ENCODE measurements at regions not wholly inside any gene's neighbourhood (a gene's known extent, or its start where the extent isn't known, plus 50 kb on each side); places are given as distances from the start of the nearest gene placed in this dataset.

DNA sequence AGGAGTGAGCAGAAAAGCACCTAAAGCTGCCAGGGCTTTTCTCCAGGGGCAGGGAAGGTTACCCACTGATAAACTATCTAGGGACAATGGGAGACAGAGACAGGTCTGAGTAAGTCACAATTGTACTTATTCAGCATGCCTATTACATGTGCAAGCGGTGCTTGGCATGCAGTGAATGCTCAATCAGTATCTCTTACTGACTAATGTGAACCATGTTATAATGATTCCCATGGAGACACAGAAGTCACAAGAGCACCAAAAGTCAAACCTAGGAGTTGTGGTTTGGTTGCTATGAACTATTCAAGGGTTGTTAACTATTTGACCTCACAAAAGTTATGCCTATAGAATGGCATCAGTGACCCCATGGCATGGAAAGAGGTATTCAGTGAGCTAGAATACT is 50.0 kb upstream of the RASGRP1 start:
- no peak for DNase-seq (ENCODE audit: low read depth)
- in situ Hi-C loops (cut with HindIII; ENCODE audit: low pct_unique_long_range_greater_than_20kb, low sequenced_read_pairs), result no loop called here

DNA sequence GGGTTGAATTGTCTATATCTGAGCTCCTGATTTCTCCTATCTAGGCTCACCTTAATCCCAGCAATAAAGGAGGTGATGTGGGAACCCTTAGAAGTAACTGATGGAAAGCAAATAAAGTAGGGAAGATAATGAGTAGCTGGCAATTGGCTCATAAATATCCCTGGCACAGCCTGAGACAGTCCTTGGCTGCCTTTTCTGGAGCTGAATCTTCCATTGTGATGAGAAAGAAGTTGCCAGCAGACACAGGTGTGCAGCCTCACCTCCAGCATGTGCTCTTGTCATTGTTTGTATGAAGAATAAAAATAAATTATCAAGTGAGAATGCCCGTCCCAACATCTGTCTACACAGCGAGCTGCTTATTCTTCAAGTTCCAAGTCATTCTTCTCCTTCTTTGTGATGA is 53.2 kb upstream of the RASGRP1 start:
- no peak for DNase-seq (ENCODE audit: low read depth)
- in situ Hi-C loops (cut with HindIII; ENCODE audit: low pct_unique_long_range_greater_than_20kb, low sequenced_read_pairs), result no loop called here

GRCh38 chr15:38618242-38618955 is 53.8 kb upstream of the RASGRP1 start:
- in situ Hi-C loops (cut with HindIII; ENCODE audit: low pct_unique_long_range_greater_than_20kb, low sequenced_read_pairs), result no loop called here
- DNase-seq (ENCODE audit: low read depth), result no peak

GRCh38 chr15:38620098-38620497 is 55.5 kb upstream of the RASGRP1 start:
- in situ Hi-C loops (cut with HindIII; ENCODE audit: low pct_unique_long_range_greater_than_20kb, low sequenced_read_pairs), result no loop called here
- no peak for DNase-seq (ENCODE audit: low read depth)

GRCh38 chr15:38620851-38621594 is 56.4 kb upstream of the RASGRP1 start:
- DNase-seq (ENCODE audit: low read depth), result no peak

GRCh38 chr15:38622304-38622703 is 57.7 kb upstream of the RASGRP1 start:
- DNase-seq (ENCODE audit: low read depth), result no peak
- in situ Hi-C loops (cut with HindIII; ENCODE audit: low pct_unique_long_range_greater_than_20kb, low sequenced_read_pairs), result no loop called here

More at GRCh38 chr15:38620851-38621594, 56.4 kb upstream of the RASGRP1 start:
- in situ Hi-C loops (cut with HindIII; ENCODE audit: low pct_unique_long_range_greater_than_20kb, low sequenced_read_pairs), result no loop called here

GRCh38 chr15:38622908-38623307 is 58.3 kb upstream of the RASGRP1 start:
- in situ Hi-C loops (cut with HindIII; ENCODE audit: low pct_unique_long_range_greater_than_20kb, low sequenced_read_pairs), result no loop called here
- DNase-seq (ENCODE audit: low read depth), result no peak

- in situ Hi-C loops (cut with HindIII; ENCODE audit: low pct_unique_long_range_greater_than_20kb, low sequenced_read_pairs), result no loop called here
- no peak for DNase-seq (ENCODE audit: low read depth)
Observed at GRCh38 chr15:38623744-38624143, 59.1 kb upstream of the RASGRP1 start.

DNA sequence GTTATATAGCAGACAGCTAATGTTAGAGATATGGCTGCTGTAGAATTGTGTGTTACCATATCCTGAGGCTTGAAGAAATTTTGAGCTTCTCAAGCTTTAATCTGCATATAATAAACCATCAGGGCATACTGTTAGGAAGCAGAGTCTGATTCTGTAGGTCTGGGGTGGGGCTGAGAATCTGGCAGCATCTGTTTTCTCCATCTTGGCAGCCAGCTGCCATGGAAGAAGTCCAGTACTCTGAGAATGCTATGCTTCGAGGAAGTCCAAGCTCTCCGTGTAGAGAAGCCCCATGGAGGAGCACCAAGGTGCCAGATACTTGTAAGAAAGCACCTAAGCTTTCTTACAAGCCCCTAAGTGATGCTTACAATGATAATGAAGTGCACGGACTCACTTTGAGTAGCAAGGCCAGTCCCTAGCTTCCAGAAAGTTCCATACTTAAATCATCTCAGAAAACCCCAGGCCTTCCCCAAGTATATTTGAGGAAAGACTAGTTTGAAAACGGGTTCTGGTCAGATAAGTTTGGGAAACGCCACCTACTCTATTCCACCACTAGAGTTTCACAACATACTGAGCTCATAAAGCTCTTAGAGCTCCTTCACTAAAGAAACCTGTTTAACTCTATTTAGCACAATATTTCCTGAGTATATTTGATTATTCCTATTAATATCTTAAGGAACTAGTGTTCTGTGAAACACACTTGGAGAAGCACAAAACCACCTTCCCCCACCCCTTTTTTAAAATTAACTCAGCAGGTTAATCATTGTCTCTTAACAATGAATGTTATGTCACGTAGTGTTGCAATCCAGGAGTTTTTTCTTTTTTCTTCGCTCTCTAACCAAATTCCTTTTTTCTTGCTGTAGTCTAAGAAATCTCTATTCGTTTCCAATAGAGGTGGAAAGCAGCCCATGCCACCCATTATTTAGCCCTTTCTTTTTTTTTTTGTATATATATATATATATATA is 59.9 kb upstream of the RASGRP1 start:
- DNase-seq (ENCODE audit: low read depth), result peak; percentile 51
- in situ Hi-C loops (cut with HindIII; ENCODE audit: low pct_unique_long_range_greater_than_20kb, low sequenced_read_pairs), result no loop called here

GRCh38 chr15:38625886-38626285 is 61.3 kb upstream of the RASGRP1 start:
- in situ Hi-C loops (cut with HindIII; ENCODE audit: low pct_unique_long_range_greater_than_20kb, low sequenced_read_pairs), result no loop called here
- no peak for DNase-seq (ENCODE audit: low read depth)

GRCh38 chr15:38626443-38627050 is 61.9 kb upstream of the RASGRP1 start:
- in situ Hi-C loops (cut with HindIII; ENCODE audit: low pct_unique_long_range_greater_than_20kb, low sequenced_read_pairs), result no loop called here
- no peak for DNase-seq (ENCODE audit: low read depth)

- DNase-seq (ENCODE audit: low read depth), result no peak
- in situ Hi-C loops (cut with HindIII; ENCODE audit: low pct_unique_long_range_greater_than_20kb, low sequenced_read_pairs), result no loop called here
Observed at GRCh38 chr15:38627689-38628277, 63.2 kb upstream of the RASGRP1 start.

DNA sequence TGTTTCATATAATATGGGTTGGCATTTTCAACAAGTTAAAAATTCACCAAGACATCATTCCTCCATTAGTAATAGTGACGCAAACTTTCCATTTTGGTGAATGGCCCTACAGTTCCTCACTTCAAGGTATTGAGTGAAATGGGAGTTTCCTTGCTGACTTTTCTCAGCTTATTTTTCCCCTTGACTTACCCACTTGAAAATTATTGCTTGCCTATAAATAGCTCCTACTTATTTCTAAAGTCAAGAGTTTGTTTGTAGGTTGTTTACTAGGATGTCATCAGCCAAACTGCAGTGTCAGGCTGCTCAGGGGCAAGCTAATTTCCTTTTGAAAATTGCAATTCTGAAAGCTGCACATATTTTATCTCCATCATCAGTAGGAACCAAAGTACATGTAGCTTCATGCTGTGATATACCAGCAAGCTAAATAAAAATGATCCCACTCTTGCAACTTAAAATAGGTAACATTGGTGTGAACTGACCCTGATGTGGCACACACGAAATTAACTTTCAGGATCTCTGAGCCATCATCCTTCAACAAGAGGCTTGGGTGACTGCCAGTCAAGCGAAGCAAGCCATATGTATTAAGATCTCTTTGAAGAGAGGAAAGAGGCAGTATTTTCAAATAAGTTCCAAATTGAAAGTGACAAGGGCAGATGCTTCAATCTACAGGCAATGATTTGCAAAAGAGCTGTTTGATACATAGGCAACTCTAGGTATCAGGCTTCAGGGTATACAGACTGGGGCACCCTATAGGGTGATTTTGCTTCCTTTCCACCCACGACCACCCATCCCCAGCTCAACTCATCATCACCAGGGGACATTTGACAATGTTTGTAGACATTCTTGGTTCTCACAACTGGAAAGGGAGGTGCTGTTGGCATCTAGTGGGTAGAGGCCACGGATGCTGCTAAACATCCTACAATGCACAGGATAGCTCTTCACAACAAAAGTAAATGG is 66.8 kb upstream of the RASGRP1 start:
- no peak for DNase-seq (ENCODE audit: low read depth)
- in situ Hi-C loops (cut with HindIII; ENCODE audit: low pct_unique_long_range_greater_than_20kb, low sequenced_read_pairs), result no loop called here

DNA sequence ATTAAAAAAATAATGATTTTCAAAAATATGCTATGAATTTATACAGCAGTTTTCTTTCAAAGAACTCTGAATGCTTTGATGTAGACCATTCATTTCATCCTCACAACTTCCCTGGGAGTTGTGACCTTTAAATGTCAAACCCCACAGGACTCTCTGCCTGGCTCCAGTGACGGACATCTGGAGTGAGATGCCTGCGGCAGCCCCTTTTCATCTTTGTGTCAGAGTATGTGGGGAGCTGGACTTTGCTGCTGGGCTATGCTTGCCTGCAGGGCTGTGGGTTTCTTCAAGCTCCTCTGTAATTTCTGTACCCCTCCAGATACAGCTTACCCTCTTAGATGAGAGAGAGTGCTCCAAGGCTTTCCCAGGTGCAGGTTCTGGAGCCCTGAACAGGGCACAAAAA is 70.6 kb upstream of the RASGRP1 start:
- in situ Hi-C loops (cut with HindIII; ENCODE audit: low pct_unique_long_range_greater_than_20kb, low sequenced_read_pairs), result no loop called here
- DNase-seq (ENCODE audit: low read depth), result no peak

DNA sequence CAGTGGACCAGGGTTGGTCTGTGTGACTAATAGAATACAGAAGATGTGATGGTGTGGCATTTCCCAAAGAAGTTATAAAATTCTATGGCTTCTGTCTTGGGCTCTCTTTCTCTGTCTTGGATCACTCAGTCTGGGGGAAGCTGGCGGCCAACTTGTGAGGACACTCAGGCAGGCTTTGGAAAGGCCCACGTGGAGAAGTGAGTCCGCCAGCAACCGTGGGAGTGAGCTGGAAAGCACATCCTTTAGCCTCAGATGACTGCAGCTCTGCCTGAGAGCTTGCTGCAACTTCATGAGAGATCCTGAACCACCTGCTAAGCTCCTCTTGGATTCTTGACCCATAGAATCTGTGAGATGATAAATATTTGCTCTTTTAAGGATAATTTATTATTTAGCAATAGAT is 72.0 kb upstream of the RASGRP1 start:
- in situ Hi-C loops (cut with HindIII; ENCODE audit: low pct_unique_long_range_greater_than_20kb, low sequenced_read_pairs), result no loop called here
- DNase-seq (ENCODE audit: low read depth), result no peak

DNA sequence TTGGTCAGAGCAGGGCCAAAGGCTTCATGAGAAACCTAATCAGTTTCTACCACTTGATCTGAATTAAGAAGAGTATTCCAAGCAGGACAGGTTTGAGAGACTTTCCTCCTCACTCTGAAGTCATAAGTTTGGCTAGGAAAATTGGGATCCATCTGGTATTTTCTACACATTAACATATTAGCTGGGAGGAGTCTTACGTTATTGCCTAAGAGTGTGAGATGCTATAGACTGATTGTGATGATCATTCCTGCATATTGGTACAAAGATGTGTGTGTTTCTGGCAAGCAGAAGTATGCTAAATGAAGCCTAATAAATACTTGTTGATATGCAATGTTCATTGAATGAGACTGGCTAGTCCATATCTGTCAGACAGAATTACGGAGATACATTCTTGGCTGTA is 73.5 kb upstream of the RASGRP1 start:
- no peak for DNase-seq (ENCODE audit: low read depth)
- in situ Hi-C loops (cut with HindIII; ENCODE audit: low pct_unique_long_range_greater_than_20kb, low sequenced_read_pairs), result no loop called here

DNA sequence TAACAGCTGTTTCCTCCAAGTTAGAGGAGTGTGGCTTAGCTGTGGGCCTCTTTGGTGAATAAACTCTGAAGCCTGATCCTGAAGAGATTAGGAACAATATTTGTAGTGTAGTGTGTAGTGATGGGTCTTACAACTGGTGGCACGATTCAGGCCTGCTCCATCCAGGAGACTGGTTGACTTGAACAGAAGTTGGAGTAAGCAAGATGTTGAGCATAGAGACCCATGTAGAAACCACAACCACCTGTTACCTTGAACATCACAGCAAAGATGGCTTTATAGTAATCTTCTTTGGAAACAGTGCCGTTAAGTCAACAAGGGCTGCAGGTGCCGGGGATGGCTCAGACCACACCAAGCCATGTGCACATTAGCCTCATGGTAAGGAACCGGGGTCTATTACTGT is 74.2 kb upstream of the RASGRP1 start:
- in situ Hi-C loops (cut with HindIII; ENCODE audit: low pct_unique_long_range_greater_than_20kb, low sequenced_read_pairs), result no loop called here
- DNase-seq (ENCODE audit: low read depth), result no peak
